OCI-LY3 (cell line): ENCODE measurements at regions not wholly inside any gene's neighbourhood (a gene's known extent, or its start where the extent isn't known, plus 50 kb on each side); places are given as distances from the start of the nearest gene placed in this dataset.

Experiments used
- H2AFZ ChIP-seq: fragments of 200-600, 300-600 bp; shearing (Covaris generic); 2 replicates; pipeline ENCODE4 v1.6.0; 2014; ENCODE audit warnings: antibody characterized with exemption, low read depth, low read length
- H3K27ac ChIP-seq: fragments of 200-600, 300-600 bp; sonication (generic); 2 replicates; pipeline ENCODE4 v1.5.1; 2014; ENCODE audit warnings: mild to moderate bottlenecking, low read length, moderate library complexity, mixed read lengths
- H3K27me3 ChIP-seq: fragments of 200-600, 300-600 bp; sonication (generic); 2 replicates; pipeline ENCODE4 v1.6.1; 2014; ENCODE audit warnings: low read depth, low read length, mixed read lengths
- H3K36me3 ChIP-seq: fragments of 200-600, 300-600 bp; sonication (generic); replicated peaks from 2 replicates; pipeline ENCODE3; 2014; ENCODE audit warnings: low read depth, low read length, mixed read lengths
- H3K4me1 ChIP-seq: fragments of 300-600, 200-600 bp; sonication (generic); 2 replicates; pipeline ENCODE4 v1.6.1; 2014; ENCODE audit warnings: low read length, mixed read lengths
- H3K4me2 ChIP-seq: fragments of 200-600, 300-600 bp; sonication (generic); 2 replicates; pipeline ENCODE4 v1.6.1; 2014; ENCODE audit warnings: low read length, mixed read lengths
- H3K4me3 ChIP-seq: fragments of 300-600, 200-600 bp; sonication (generic); 2 replicates; pipeline ENCODE4 v1.5.1; 2014; ENCODE audit warnings: antibody characterized with exemption, mild to moderate bottlenecking, low read length, moderate library complexity
- H3K79me2 ChIP-seq: fragments of 300-600, 200-600 bp; shearing (Covaris generic); 2 replicates; pipeline ENCODE4 v1.6.1; 2014; ENCODE audit warnings: mild to moderate bottlenecking, low read length, mixed read lengths
- H3K9ac ChIP-seq: fragments of 300-600, 200-600 bp; shearing (Covaris generic); 2 replicates; pipeline ENCODE4 v1.6.0; 2014; ENCODE audit warnings: mild to moderate bottlenecking, low read length, moderate library complexity
- H3K9me3 ChIP-seq: fragments of 200-600, 300-600 bp; shearing (Covaris generic); 2 replicates; pipeline ENCODE4 v1.6.1; 2014; ENCODE audit warnings: low read length, mixed read lengths; ENCODE audit not compliant: insufficient read depth
- H4K20me1 ChIP-seq: fragments of 200-600, 300-600 bp; sonication (generic); 2 replicates; pipeline ENCODE4 v1.6.1; 2016; ENCODE audit warnings: low read length, mixed read lengths; ENCODE audit not compliant: insufficient read depth
- CTCF ChIP-seq: fragments of 200-600, 300-600 bp; sonication (generic); IDR thresholded peaks from 2 replicates; pipeline ENCODE4 v1.5.1; 2014; ENCODE audit warnings: antibody characterized with exemption, low read length, low read depth
- EZH2phosphoT487 ChIP-seq: fragments of 200-600 bp; shearing (Covaris generic); IDR thresholded peaks from 2 replicates; pipeline ENCODE4 v1.6.1; 2018; ENCODE audit warnings: antibody characterized with exemption, mixed run types, low read depth

DNA sequence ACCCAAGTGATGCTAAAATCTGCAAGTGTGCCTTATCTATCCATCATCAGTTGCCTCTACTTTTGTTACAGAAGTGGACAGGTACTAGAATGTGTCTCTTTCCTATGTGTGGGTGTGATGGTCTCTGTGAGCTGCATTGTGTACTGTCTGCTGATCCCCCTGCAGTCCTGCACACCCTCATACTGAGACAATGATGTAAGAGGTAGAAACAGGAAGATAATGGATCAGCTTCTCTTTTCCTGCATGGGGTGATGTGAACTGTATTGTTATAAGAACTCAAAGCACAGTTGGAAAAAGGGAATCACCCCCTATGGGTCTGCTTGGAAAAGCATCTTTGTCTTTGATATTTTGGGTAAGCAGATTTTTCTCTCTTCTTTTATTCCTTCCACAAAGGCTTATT, 537.6 kb upstream of the CDH2 start:
- H2AFZ ChIP-seq = no peak overlapping the region
- TF ChIP-seq EZH2phosphoT487 (no peak), CTCF (no peak)
- no peaks in the 10 kb centered on the region for H4K20me1 ChIP-seq
- H3K9ac ChIP-seq = no peak overlapping the region
- no peaks in the 10 kb centered on the region for H3K79me2 ChIP-seq
- H3K9me3 ChIP-seq = no peaks in the 10 kb centered on the region; the same call in 1 of the 2 replicates
- H3K4me3 ChIP-seq = no peak overlapping the region
- H3K27me3 ChIP-seq = no peaks in the 10 kb centered on the region
- H3K27ac ChIP-seq = no peak overlapping the region
- no peaks in the 10 kb centered on the region for H3K4me1 ChIP-seq
- no peaks in the 10 kb centered on the region for H3K36me3 ChIP-seq
- H3K4me2 ChIP-seq = no peak overlapping the region

- no peaks in the 10 kb centered on the region for H3K27me3 ChIP-seq
- no peak overlapping the region for H3K27ac ChIP-seq
Measured at GRCh38 chr18:28712796-28713425, 536.0 kb upstream of the CDH2 start.

GRCh38 chr18:28712172-28712571, 535.2 kb upstream of the CDH2 start:
- Histone ChIP-seq H3K4me2 (no peak overlapping the region), H3K27me3 (no peaks in the 10 kb centered on the region), H3K9ac (no peak overlapping the region), H2AFZ (no peak overlapping the region), H3K9me3 (no peaks in the 10 kb centered on the region), H3K27ac (no peak overlapping the region), H3K4me1 (no peaks in the 10 kb centered on the region), H3K79me2 (no peaks in the 10 kb centered on the region), H3K36me3 (no peaks in the 10 kb centered on the region), H4K20me1 (no peaks in the 10 kb centered on the region), H3K4me3 (no peak overlapping the region)
- TF ChIP-seq EZH2phosphoT487 (no peak), CTCF (no peak)

More at GRCh38 chr18:28712796-28713425, 536.0 kb upstream of the CDH2 start:
- Histone ChIP-seq H3K9ac (no peak overlapping the region), H3K4me3 (no peak overlapping the region), H3K4me2 (no peak overlapping the region), H4K20me1 (no peaks in the 10 kb centered on the region), H2AFZ (no peak overlapping the region), H3K36me3 (no peaks in the 10 kb centered on the region), H3K9me3 (no peaks in the 10 kb centered on the region; the same call in 1 of the 2 replicates), H3K4me1 (no peaks in the 10 kb centered on the region), H3K79me2 (no peaks in the 10 kb centered on the region)
- TF ChIP-seq EZH2phosphoT487 (no peak), CTCF (no peak)

DNA sequence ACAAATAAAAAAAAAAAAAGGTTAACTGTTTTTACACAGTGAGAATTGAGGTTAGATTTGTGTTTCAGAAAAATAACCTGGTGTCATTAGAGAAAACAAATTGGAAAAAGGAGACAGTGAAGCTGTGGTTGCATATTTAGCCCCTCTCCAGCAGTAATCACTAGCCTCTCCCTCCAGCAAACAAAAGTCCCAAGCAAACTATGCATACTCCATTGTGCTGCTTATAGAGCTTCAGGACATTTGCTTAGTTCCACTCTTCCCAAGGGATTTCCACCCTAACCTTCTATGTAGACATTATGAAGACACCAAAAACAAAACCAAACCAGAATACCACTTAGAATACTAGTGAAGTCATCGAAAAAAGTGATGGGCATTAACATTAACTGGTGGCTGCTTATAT, 534.2 kb upstream of the CDH2 start:
- no peaks in the 10 kb centered on the region for H3K36me3 ChIP-seq

More for the DNA sequence above, 534.2 kb upstream of the CDH2 start:
- Histone ChIP-seq H3K27me3 (no peaks in the 10 kb centered on the region), H3K4me1 (no peaks in the 10 kb centered on the region), H3K79me2 (no peaks in the 10 kb centered on the region), H3K4me3 (no peak overlapping the region), H4K20me1 (no peaks in the 10 kb centered on the region), H3K9me3 (no peaks in the 10 kb centered on the region), H3K4me2 (no peak overlapping the region), H3K9ac (no peak overlapping the region), H3K27ac (no peak overlapping the region), H2AFZ (no peak overlapping the region)
- TF ChIP-seq CTCF = no peak
- no peak for TF ChIP-seq EZH2phosphoT487
